ENCODE measurements at regions not wholly inside any gene's neighbourhood (a gene's known extent, or its start where the extent isn't known, plus 50 kb on each side); places are given as distances from the start of the nearest gene placed in this dataset.

GRCh38 chr10:88116481-88116880 is 253.1 kb downstream of the PTEN start:
- Mint-ChIP-seq H3K4me3 (no peak overlapping the region), H3K9me3 (no peaks in the 10 kb centered on the region), H3K27me3 (ENCODE audit: insufficient read depth) (no peaks in the 10 kb centered on the region; the same call in 1 of the 2 replicates), H3K27ac (no peak overlapping the region), H3K36me3 (ENCODE audit: low read depth) (no peaks in the 10 kb centered on the region), H3K4me1 (ENCODE audit: low read depth) (peaks cover under 1% of the 10 kb centered on the region; the same call in 1 of the 2 replicates)
- no peak for TF ChIP-seq CTCF (IDR thresholded peaks at IDR 0.05)
- DNase-seq: peak; percentile 89

GRCh38 chr10:88116971-88117626 is 253.7 kb downstream of the PTEN start:
- no peaks in the 10 kb centered on the region for H3K4me1 Mint-ChIP-seq (ENCODE audit: low read depth)
- no peaks in the 10 kb centered on the region; the same call in 1 of the 2 replicates for H3K27me3 Mint-ChIP-seq (ENCODE audit: insufficient read depth)

GRCh38 chr10:88117869-88118632 is 254.6 kb downstream of the PTEN start:
- no peak for DNase-seq
- Mint-ChIP-seq H3K36me3 (ENCODE audit: low read depth) (no peaks in the 10 kb centered on the region), H3K4me1 (ENCODE audit: low read depth) (no peaks in the 10 kb centered on the region), H3K27me3 (ENCODE audit: insufficient read depth) (no peaks in the 10 kb centered on the region; the same call in 1 of the 2 replicates), H3K4me3 (no peak overlapping the region), H3K27ac (no peak overlapping the region), H3K9me3 (no peaks in the 10 kb centered on the region)
- peak; percentile 33 for TF ChIP-seq CTCF (IDR thresholded peaks at IDR 0.05)

More at GRCh38 chr10:88116971-88117626, 253.7 kb downstream of the PTEN start:
- H3K36me3 Mint-ChIP-seq (ENCODE audit: low read depth): no peaks in the 10 kb centered on the region
- no peak for DNase-seq
- no peak overlapping the region for H3K27ac Mint-ChIP-seq
- H3K9me3 Mint-ChIP-seq: no peaks in the 10 kb centered on the region
- TF ChIP-seq CTCF (IDR thresholded peaks at IDR 0.05): no peak
- H3K4me3 Mint-ChIP-seq: no peak overlapping the region

GRCh38 chr10:88118729-88119128 is 255.3 kb downstream of the PTEN start:
- no peak for TF ChIP-seq CTCF (IDR thresholded peaks at IDR 0.05)
- Mint-ChIP-seq H3K36me3 (ENCODE audit: low read depth) (no peaks in the 10 kb centered on the region), H3K4me3 (no peak overlapping the region), H3K9me3 (no peaks in the 10 kb centered on the region), H3K4me1 (ENCODE audit: low read depth) (no peaks in the 10 kb centered on the region), H3K27me3 (ENCODE audit: insufficient read depth) (no peaks in the 10 kb centered on the region; the same call in 1 of the 2 replicates), H3K27ac (no peak overlapping the region)
- no peak for DNase-seq

- Mint-ChIP-seq H3K36me3 (ENCODE audit: low read depth) (no peaks in the 10 kb centered on the region), H3K4me1 (ENCODE audit: low read depth) (no peaks in the 10 kb centered on the region), H3K27me3 (ENCODE audit: insufficient read depth) (no peaks in the 10 kb centered on the region; the same call in 1 of the 2 replicates), H3K27ac (no peak overlapping the region), H3K4me3 (no peak overlapping the region), H3K9me3 (no peaks in the 10 kb centered on the region)
- no peak for TF ChIP-seq CTCF (IDR thresholded peaks at IDR 0.05)
- no peak for DNase-seq
Observed at GRCh38 chr10:88119160-88119559, 255.7 kb downstream of the PTEN start.
